ENCODE measurements at regions not wholly inside any gene's neighbourhood (a gene's known extent, or its start where the extent isn't known, plus 50 kb on each side); places are given as distances from the start of the nearest gene placed in this dataset.

DNA sequence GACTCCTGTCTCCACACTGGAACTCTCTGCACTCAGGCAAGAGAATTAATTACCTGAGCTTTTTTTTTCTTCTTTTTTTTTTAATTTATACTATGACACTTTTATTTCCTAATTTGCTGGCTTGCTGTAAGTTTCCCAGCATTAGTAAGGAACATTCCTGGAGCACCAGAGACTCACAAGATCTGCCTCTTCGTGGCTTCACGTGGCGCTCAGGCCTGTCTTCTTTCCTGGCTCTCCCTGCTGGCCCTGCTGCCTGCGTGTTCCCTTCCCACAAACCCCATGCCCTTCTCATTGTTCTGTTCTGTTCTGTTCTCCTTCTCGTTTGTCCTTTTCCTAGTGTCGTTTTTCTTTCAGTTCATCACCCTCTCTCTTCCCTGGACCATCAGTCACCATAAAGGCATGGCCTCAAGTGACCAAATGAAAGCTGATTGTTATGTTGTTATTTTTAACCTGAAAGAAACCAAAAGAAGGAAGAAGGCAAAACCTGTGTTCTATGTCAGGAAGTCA, 591.6 kb upstream of the PFKP start:
- TF ChIP-seq, protein P1, sequence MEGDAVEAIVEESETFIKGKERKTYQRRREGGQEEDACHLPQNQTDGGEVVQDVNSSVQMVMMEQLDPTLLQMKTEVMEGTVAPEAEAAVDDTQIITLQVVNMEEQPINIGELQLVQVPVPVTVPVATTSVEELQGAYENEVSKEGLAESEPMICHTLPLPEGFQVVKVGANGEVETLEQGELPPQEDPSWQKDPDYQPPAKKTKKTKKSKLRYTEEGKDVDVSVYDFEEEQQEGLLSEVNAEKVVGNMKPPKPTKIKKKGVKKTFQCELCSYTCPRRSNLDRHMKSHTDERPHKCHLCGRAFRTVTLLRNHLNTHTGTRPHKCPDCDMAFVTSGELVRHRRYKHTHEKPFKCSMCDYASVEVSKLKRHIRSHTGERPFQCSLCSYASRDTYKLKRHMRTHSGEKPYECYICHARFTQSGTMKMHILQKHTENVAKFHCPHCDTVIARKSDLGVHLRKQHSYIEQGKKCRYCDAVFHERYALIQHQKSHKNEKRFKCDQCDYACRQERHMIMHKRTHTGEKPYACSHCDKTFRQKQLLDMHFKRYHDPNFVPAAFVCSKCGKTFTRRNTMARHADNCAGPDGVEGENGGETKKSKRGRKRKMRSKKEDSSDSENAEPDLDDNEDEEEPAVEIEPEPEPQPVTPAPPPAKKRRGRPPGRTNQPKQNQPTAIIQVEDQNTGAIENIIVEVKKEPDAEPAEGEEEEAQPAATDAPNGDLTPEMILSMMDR (IDR thresholded peaks at IDR 0.05; ENCODE audit: borderline replicate concordance, extremely low read depth, low read length, poor library complexity, severe bottlenecking) = no peak
- no peak for TF ChIP-seq EZH2 (IDR thresholded peaks at IDR 0.05; ENCODE audit: borderline replicate concordance, low read depth, low read length, severe bottlenecking)

Data from DND-41 (cell line).